Natural killer cell treated with Interleukin-12 subunit alpha and Interleukin-12 subunit beta and Interleukin-15 and Interleukin-18, amount 100 ng/mL, for 72 hours (primary cell): ENCODE measurements at regions not wholly inside any gene's neighbourhood (a gene's known extent, or its start where the extent isn't known, plus 50 kb on each side); places are given as distances from the start of the nearest gene placed in this dataset.
A peak's percentile ranks its signal among the peaks of the same experiment; 100 is the strongest.

Experiments used
- ATAC-seq, 2 donors: fragments of 150-1000 bp; cut with Tn5 transposase in 1 of 2; sonication (Bioruptor Pico), chemical (Tn5 transposase) in 1 of 2; 2 replicates each; pipeline ENCODE4 v1.10.0; 2021
- DNase-seq: peaks from one replicate; pipeline ENCODE4 v3.0.0; 2022; ENCODE audit warnings: low spot score
- H3K27ac Mint-ChIP-seq, 2 donors: 1 replicate in 1 of 2; 2 replicates in 1 of 2; pipeline ENCODE4 v1.8.0; 2022; ENCODE audit warnings: mixed read lengths in 2 of 2, mild to moderate bottlenecking in 1 of 2, moderate library complexity in 1 of 2
- H3K27me3 Mint-ChIP-seq, 2 donors: 1 replicate in 1 of 2; 2 replicates in 1 of 2; pipeline ENCODE4 v1.8.0; 2022; ENCODE audit warnings: mixed read lengths in 2 of 2
- H3K36me3 Mint-ChIP-seq: one replicate; pipeline ENCODE4 v1.8.0; 2022; ENCODE audit warnings: mixed read lengths
- H3K4me1 Mint-ChIP-seq, 2 donors: 1 replicate in 1 of 2; 2 replicates in 1 of 2; pipeline ENCODE4 v1.8.0; 2022; ENCODE audit warnings: low read depth in 2 of 2, mixed read lengths in 2 of 2, mild to moderate bottlenecking in 1 of 2
- H3K4me3 Mint-ChIP-seq: one replicate; pipeline ENCODE4 v1.8.0; 2022; ENCODE audit warnings: mixed read lengths
- H3K9me3 Mint-ChIP-seq: 2 replicates; pipeline ENCODE4 v1.8.0; 2022; ENCODE audit warnings: mixed read lengths

DNA sequence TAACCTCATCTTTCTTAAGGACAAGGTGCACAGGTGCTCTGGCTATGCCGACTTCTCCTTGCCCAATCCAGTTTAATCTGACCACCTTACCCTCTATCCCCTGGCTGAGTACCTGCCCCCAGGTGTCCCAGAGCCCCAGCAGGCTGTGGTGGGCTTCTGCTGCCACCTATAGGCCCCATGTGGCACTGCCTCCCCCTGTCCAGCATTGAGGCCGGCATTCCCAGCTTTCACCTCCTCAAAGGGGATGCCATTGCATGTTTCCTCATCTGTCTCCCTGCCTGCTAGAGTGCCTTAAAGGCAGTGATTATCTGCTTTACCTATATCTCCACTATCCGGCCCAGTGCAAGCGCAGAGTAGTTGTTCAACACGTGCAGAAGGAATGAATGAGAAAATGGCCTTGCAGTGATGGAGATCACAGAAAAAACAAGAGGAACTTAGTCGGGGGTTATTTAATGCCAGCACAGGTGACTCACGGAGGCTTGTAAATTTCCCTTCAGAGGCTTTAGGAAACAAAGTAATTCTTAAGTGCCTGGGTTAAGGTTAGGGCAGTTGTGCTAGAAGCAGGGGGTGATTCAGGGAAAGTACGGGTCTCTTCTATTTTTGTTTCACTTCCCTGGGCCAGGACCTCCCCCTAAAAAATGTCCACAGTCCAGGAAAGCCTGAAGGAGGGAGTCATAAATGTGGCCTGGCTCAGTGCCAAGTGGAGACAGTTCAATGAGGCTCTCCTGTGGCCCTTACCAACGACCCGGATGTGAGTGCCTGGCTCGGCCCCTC, 131.8 kb upstream of the NGF start:
- H3K27ac Mint-ChIP-seq, result no peak overlapping the region
- no peaks in the 10 kb centered on the region for H3K36me3 Mint-ChIP-seq
- no peaks in the 10 kb centered on the region for H3K9me3 Mint-ChIP-seq
- DNase-seq (no peak), ATAC-seq (peak in 1 of 2 donors; percentile 31)
- peaks cover 10% of the 10 kb centered on the region in 2 donors for H3K27me3 Mint-ChIP-seq
- H3K4me3 Mint-ChIP-seq, result no peak overlapping the region
- H3K4me1 Mint-ChIP-seq, result peaks cover 0 to 4% of the 10 kb centered on the region in 2 donors

DNA sequence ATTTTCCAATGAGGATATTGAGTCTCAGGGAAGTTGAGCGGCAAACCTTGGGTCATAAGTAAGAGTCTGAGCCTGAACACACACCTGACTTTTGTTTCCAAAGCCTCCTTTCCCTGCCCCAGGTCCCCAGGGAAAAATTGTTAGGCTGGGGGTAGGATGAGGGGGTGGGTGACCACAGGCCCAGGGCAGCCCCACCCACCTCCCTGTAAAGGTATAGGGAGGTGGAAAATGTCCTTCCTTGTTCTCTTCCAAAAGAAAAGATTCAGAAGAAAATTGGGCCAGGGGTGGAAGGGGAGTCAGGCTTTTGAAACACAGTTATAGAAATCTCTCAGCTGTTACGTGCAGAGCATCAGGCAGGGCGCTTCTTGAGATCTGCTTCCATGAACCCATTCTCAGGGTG, 129.7 kb upstream of the NGF start:
- Mint-ChIP-seq H3K4me3 (no peak overlapping the region), H3K36me3 (no peaks in the 10 kb centered on the region), H3K27me3 (no peaks in the 10 kb centered on the region), H3K27ac (no peak overlapping the region), H3K4me1 (peaks cover 0 to 4% of the 10 kb centered on the region in 2 donors), H3K9me3 (no peaks in the 10 kb centered on the region)
- no peak for DNase-seq
- ATAC-seq, result no peak

DNA sequence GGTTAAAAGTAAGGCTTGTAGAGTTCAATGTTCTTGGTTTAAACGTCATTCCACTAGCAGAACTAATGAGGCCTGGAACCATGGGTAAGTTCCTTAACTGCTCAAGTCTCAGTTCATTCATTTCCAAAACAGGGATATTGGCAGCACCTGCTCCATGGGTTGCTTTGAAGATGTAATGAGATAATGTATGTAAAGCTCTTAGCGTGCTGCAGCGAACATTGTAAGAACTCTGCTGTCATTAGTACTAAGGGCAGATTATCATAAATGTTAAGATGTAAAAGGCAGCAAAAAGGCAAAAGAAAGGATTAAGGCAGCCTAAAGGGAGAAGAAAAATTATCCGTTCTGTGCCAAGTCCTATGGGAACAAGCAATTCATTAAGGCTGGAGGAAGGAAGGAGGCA, 129.1 kb upstream of the NGF start:
- Mint-ChIP-seq H3K27me3 (no peaks in the 10 kb centered on the region), H3K27ac (no peak overlapping the region), H3K4me3 (no peak overlapping the region), H3K9me3 (no peaks in the 10 kb centered on the region), H3K4me1 (peaks cover 0 to 4% of the 10 kb centered on the region in 2 donors), H3K36me3 (no peaks in the 10 kb centered on the region)
- DNase-seq (no peak), ATAC-seq (no peak)

DNA sequence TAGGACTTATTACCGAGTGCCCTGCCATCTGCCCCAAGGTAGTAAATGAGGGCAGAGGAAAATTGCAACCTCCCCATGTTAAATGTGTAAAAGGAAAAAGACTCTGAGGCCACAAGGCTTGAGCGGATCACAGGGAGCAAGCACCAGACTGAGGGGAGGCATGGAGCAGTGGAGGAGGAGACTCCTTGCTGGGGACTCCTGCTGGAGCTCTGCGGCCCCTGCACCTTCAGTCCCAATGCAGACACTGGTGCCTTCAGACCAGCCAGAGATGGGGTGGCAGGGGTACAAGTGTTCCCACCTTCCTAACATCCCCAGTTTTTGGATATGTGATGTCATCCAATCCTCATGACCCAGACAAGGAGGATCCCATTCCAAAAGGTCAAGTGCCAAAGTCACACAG, 128.4 kb upstream of the NGF start:
- no peak overlapping the region for H3K27ac Mint-ChIP-seq
- H3K4me3 Mint-ChIP-seq, result no peak overlapping the region
- no peaks in the 10 kb centered on the region for H3K27me3 Mint-ChIP-seq
- ATAC-seq (no peak), DNase-seq (no peak)
- no peaks in the 10 kb centered on the region for H3K9me3 Mint-ChIP-seq
- H3K36me3 Mint-ChIP-seq, result no peaks in the 10 kb centered on the region
- H3K4me1 Mint-ChIP-seq, result peaks cover 0 to 4% of the 10 kb centered on the region in 2 donors

DNA sequence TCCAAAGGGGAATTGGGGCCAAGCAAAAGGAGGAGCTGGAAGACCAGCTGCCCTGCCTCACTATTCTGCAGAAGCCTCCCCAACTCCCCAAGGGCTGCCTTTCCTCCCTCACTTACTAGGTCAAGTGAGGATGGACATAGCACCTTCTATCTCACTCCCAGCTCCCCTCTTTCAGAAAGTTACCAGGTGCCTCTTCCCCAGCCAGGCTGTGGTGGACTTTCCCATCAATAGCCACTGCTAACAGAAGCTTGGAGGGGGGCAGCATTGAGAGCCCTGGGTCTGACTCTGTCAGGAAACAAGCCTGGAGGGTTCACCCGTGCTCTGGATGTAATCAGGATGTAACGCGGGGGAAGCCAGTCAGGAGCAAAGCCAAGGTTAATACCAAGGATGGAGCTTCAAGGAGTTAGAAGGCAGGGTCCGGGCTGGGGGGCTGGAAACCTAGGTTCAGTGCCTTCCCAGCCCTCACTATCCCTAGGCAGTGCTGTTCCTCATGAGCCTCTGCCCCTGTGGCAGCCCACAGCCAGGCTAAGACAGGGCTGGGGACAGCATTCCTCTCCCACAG, 127.8 kb upstream of the NGF start:
- H3K36me3 Mint-ChIP-seq, result no peaks in the 10 kb centered on the region
- H3K4me1 Mint-ChIP-seq, result peaks cover 0 to 4% of the 10 kb centered on the region in 2 donors
- no peaks in the 10 kb centered on the region for H3K27me3 Mint-ChIP-seq
- no peak overlapping the region for H3K27ac Mint-ChIP-seq
- no peaks in the 10 kb centered on the region for H3K9me3 Mint-ChIP-seq
- DNase-seq, result no peak
- peak in 1 of 2 donors; percentile 6 for ATAC-seq
- no peak overlapping the region for H3K4me3 Mint-ChIP-seq

DNA sequence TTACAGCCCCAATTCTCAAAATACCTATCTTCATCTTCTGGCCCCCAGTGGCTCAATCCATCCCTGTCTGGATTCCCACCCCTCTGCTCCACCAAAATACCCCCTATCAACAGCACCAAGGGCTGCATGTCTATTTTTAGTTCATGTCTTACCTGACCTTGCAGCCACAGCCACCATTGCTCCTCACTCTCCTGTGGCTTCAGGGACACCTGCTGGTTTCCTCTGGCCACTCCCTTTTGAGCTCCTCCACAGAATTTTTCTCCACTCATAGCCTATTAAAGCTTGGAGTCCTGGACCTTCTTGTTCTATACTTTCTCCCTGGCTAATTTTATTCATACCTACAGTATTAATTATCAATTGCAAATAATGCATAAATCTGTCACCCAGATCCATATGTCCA, 125.3 kb upstream of the NGF start:
- H3K36me3 Mint-ChIP-seq, result no peaks in the 10 kb centered on the region
- ATAC-seq (no peak), DNase-seq (no peak)
- no peaks in the 10 kb centered on the region for H3K27me3 Mint-ChIP-seq
- no peaks in the 10 kb centered on the region for H3K9me3 Mint-ChIP-seq
- no peak overlapping the region for H3K27ac Mint-ChIP-seq
- H3K4me1 Mint-ChIP-seq, result no peaks in the 10 kb centered on the region
- H3K4me3 Mint-ChIP-seq, result no peak overlapping the region

DNA sequence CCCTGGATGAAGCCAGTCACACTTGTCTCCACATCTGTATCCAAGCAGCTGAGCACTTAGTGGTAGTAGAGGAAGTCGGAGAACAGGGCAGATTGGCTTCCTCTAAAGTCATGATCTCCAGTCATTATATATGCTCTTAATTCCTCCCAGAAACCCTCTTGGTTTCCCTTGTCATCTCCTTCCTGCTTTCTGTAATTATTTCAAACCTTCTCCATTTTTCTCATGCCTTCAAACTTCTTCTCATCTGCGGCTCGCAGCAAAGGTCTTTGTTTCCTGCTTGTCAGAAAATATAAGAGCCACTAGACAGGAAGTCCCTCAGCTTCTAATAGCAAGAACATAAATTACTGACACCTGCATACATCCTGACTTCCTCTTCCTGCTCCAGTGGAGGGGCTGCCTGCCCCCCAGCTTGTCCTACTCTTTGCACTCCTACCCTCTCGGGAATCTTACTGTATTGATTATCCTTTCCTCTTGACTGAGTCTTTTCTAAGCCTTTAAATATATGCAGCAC, 124.6 kb upstream of the NGF start:
- Mint-ChIP-seq H3K27ac (no peak overlapping the region), H3K36me3 (no peaks in the 10 kb centered on the region), H3K4me3 (no peak overlapping the region), H3K4me1 (no peaks in the 10 kb centered on the region), H3K27me3 (no peaks in the 10 kb centered on the region), H3K9me3 (no peaks in the 10 kb centered on the region)
- no peak for ATAC-seq
- DNase-seq, result no peak

DNA sequence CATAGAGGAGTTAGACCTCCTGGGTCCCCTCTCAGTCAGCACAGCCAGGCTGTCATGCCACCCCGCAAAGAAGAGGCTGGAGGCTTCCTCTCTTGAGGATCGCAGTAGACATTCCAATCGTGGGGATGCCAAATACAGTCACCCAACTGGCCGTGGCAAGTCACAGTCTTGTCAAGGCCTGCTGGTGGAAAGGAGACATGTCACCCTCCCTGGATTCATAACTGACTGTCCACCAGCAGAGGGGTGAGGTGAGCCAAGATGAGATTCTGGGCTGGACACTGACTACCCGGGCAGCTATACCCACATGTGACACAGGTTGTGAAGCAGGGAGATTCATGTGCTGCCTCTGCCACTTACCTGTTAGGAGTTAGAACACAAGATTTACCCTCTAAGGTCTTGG, 123.5 kb upstream of the NGF start:
- Mint-ChIP-seq H3K4me1 (no peaks in the 10 kb centered on the region), H3K9me3 (no peaks in the 10 kb centered on the region), H3K36me3 (no peaks in the 10 kb centered on the region), H3K27ac (no peak overlapping the region), H3K27me3 (no peaks in the 10 kb centered on the region), H3K4me3 (no peak overlapping the region)
- ATAC-seq (no peak), DNase-seq (no peak)

DNA sequence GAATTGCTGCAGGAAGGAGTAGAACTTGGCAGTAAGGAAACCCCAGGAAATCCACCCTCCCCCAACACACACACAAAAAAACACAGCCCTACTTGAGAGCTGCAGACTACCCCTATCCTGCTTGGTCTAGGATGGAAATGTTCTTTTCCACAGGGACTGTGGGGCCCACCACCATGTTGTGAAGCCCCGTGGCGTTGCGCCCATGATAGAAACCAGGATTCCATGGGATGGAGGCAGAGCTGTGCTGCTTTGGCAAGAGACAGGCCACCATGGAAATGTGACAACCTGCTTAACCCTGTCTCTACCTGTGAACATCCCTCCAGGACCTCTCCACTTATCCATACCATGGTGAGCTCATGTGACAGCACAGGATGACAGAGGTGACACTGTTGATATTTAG, 121.1 kb upstream of the NGF start:
- Mint-ChIP-seq H3K4me1 (no peaks in the 10 kb centered on the region), H3K27me3 (peaks cover 0 to 5% of the 10 kb centered on the region in 2 donors), H3K36me3 (no peaks in the 10 kb centered on the region), H3K27ac (no peak overlapping the region), H3K9me3 (no peaks in the 10 kb centered on the region), H3K4me3 (no peak overlapping the region)
- DNase-seq (no peak), ATAC-seq (no peak)

DNA sequence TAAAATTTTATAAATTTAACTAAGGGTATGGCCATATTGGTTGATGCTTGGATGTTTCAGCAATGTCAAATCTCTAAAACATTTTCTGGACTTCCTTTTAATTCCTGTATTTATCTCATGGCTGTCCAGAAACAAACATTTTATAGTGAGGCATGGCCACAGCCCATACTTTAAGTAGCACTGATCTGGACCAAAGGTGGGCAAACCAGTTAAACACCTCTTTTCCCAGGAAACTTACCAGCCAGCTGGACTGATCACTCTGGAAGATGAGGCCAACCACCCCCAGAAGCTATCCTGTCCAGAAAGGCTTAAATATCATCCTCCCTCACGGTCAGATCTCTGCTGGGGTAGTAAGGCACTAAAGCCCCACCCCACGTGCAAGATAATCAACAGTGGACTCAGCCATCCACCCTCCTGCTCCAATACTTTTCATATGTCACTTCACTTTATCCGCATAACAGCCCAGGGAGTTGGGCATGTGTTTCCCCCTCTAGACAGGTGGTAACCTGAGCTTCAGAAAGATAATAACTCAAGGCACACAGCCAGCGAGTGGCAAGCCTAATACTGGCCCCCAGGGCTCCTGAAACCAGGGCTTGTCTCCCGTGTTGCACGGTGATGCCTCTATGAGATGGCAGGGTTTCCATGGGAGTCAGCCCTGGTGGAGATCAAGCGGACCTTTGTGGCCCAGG, 120.5 kb upstream of the NGF start:
- Mint-ChIP-seq H3K27me3 (peaks cover 0 to 5% of the 10 kb centered on the region in 2 donors), H3K4me1 (no peaks in the 10 kb centered on the region), H3K27ac (no peak overlapping the region), H3K36me3 (no peaks in the 10 kb centered on the region), H3K4me3 (no peak overlapping the region), H3K9me3 (no peaks in the 10 kb centered on the region)
- DNase-seq (no peak), ATAC-seq (no peak)

DNA sequence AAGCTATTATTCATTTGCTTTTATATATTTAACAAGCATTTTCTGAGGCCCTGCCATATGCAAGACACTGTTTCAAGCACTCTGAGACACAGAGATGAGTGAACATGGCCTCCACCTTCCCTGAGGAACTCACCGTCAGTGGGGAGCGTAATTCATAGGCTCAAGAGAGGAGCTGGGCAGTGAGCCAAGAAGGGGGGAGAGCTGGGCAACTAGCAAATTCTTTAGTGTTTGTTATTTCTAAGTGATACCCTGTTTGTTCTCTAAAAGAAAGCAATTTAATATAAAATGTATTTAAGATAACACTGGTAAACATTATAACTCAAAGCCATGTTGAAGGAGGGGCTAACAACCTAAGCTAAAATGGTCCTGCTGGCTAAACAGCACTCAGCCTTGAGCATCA, 119.2 kb upstream of the NGF start:
- no peaks in the 10 kb centered on the region for H3K9me3 Mint-ChIP-seq
- no peak overlapping the region for H3K27ac Mint-ChIP-seq
- ATAC-seq (no peak), DNase-seq (no peak)
- peaks cover 0 to 5% of the 10 kb centered on the region in 2 donors for H3K27me3 Mint-ChIP-seq
- H3K36me3 Mint-ChIP-seq, result no peaks in the 10 kb centered on the region
- H3K4me1 Mint-ChIP-seq, result no peaks in the 10 kb centered on the region
- no peak overlapping the region for H3K4me3 Mint-ChIP-seq

DNA sequence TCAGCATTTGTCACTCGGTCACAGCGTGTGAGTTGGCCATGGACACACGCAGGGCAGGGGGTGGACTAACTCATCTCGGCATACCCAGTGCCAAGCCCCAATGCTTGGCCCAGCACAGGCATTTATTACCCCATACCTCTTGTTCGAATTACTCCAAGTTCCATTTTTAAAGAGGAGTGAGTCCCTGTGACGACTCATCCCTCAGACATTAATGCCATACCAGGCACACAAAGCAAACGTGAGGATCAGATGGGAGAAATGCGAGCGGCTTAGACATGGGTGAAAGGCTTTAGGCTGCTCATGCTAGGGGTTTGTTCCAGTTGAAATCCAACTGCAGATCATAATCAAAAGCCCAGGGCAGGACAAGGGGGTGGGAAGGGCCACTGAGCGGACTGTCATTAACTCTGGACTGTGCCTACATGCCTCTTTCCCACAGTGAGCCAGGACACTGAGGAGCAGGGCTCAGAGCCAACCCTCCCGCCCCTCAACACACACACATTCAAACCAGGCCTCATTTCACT, 118.5 kb upstream of the NGF start:
- H3K27ac Mint-ChIP-seq, result no peak overlapping the region
- H3K4me3 Mint-ChIP-seq, result no peak overlapping the region
- no peak for DNase-seq
- no peaks in the 10 kb centered on the region for H3K9me3 Mint-ChIP-seq
- ATAC-seq, result no peak
- no peaks in the 10 kb centered on the region for H3K36me3 Mint-ChIP-seq
- no peaks in the 10 kb centered on the region for H3K4me1 Mint-ChIP-seq
- peaks cover 0 to 5% of the 10 kb centered on the region in 2 donors for H3K27me3 Mint-ChIP-seq

DNA sequence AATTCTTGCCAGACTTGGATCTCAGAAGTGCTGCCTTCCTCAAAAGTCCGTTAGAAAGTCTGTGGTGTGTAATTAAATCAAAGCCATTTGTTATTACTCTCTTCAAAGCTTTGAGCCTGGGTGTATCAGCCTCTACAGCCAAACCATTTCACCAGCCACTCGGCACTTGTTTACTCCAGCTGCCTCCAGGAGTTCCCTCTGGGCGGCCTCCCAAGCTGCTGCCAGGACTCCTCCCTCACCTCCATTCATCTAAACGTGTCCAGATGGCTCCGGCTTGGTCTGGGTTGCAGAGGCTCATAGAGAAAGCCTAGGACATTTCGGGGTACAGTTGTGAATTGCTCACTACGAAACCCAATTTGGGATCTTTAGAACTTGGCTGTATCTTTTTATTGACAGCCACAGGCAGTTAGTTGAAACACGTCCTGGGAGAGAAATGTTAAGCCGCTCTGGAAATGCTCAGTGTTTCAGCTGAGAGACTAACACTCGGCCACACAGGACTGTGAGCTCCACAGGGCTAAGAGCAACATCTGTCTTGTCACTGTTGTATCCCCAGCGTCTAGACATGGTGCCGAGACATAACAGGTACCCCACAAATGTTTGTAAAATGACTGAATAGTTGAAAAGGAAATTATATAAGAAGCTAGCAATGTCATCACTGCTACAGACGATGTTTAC, 116.9 kb upstream of the NGF start:
- H3K4me1 Mint-ChIP-seq, result no peaks in the 10 kb centered on the region
- H3K27ac Mint-ChIP-seq, result no peak overlapping the region
- H3K4me3 Mint-ChIP-seq, result no peak overlapping the region
- peaks cover 0 to 5% of the 10 kb centered on the region in 2 donors for H3K27me3 Mint-ChIP-seq
- DNase-seq, result no peak
- H3K36me3 Mint-ChIP-seq, result no peaks in the 10 kb centered on the region
- ATAC-seq, result no peak
- no peaks in the 10 kb centered on the region for H3K9me3 Mint-ChIP-seq

DNA sequence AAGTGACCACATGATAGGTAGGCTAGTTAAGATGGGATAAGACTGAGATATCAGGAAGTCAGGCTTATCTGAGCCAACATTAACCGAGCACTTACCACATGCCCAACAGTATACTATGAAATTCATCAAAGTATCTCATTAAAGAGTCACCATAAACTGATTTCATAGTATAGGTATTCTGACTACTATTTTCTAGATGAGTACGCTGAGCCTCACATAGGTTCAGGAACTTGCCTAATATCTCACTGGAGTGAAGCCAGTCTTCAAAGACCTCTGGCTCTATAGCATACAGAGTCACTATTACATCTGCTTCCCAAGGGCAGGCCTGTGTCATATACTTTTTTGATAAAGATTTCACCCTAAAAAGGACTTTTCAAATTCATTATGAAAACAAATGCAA, 115.6 kb upstream of the NGF start:
- Mint-ChIP-seq H3K4me3 (no peak overlapping the region), H3K27ac (no peak overlapping the region), H3K9me3 (no peaks in the 10 kb centered on the region), H3K4me1 (no peaks in the 10 kb centered on the region), H3K36me3 (no peaks in the 10 kb centered on the region), H3K27me3 (peaks cover 1 to 8% of the 10 kb centered on the region in 2 donors)
- no peak for ATAC-seq
- DNase-seq, result no peak
